ENCODE measurements at regions not wholly inside any gene's neighbourhood (a gene's known extent, or its start where the extent isn't known, plus 50 kb on each side); places are given as distances from the start of the nearest gene placed in this dataset.

GRCh38 chr3:186459108-186459467 lies 85.1 kb downstream of the CRYGS start:
- H2AFZ ChIP-seq, result no peak overlapping the region
- no peak for TF ChIP-seq EZH2phosphoT487 (IDR thresholded peaks at IDR 0.05; ENCODE audit: insufficient read depth, low read depth)
- TF ChIP-seq EZH2 (IDR thresholded peaks at IDR 0.05; ENCODE audit: insufficient read depth, poor library complexity, severe bottlenecking), result no peak
- H3F3A ChIP-seq (ENCODE audit: insufficient read depth), result peaks cover 10% of the 10 kb centered on the region
- H3K9me2 ChIP-seq (ENCODE audit: insufficient read depth), result no peaks in the 10 kb centered on the region
- no peaks in the 10 kb centered on the region for H3K9me3 ChIP-seq (ENCODE audit: low read depth)
- no peaks in the 10 kb centered on the region for H4K20me1 ChIP-seq (ENCODE audit: insufficient read depth)
- H3K4me2 ChIP-seq (ENCODE audit: unreplicated experiment), result no peak overlapping the region
- DNase-seq, result no peak
- 53 to 57% methylated on average over 2 of the region's 2 CpGs for WGBS, 2 experiments (ENCODE audit: low coverage in 1 of 2, low lambda C conversion rate in 2 of 2, missing lambda C conversion rate in 2 of 2)
- H3K27ac ChIP-seq, result no peak overlapping the region
- H3K9ac ChIP-seq, result no peak overlapping the region
- in situ Hi-C loops (cut with MboI), result no loop called here
- H3K79me2 ChIP-seq (ENCODE audit: insufficient read depth), result no peaks in the 10 kb centered on the region
- no peaks in the 10 kb centered on the region for H3K36me3 ChIP-seq (ENCODE audit: low read depth)
- H3K27me3 ChIP-seq (replicated peaks; ENCODE audit: insufficient read depth), result peaks cover 60% of the 10 kb centered on the region
- H3K4me1 ChIP-seq (ENCODE audit: insufficient read depth), result peaks cover 7% of the 10 kb centered on the region; the same call in 1 of the 2 replicates
- H3K4me3 ChIP-seq, result no peak overlapping the region

DNA sequence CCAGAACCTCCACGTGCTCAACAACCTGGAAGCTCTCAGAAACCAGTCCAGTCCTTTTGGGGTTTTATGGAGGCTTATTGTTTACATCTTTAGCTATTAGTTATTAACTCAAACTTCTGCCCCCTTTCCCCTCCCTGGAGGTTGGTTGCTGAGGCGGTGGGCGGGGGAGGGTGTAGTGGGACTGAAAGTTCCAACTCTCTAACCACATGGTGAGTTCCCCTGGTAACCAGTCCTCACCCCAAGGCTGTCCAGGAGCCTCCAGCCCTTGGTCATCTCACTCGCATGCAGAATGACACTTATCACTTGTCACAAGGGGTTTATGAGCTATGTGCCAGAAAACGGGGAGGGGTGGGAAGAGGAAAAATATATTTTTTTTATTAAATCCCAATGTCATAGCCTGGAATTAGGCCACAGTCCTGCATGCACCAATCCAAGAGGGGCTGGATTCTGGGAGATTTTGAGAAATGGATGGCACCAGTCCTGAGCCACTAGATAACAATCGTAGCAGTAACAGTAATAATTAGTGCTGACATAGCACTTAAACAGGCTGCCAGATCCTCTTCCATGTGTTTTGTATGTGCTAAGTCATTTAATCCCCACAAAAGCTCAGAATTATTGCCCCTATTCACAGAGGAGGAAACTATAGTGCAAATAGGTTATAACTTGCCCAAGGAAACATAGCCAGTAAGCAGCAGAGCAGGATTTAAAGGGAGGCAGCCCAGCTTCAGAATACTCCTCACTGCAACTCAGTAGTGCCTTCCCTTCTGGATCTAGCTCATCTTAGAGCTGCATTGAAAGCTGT lies 85.7 kb downstream of the CRYGS start:
- in situ Hi-C loops (cut with MboI), result no loop called here
- Histone ChIP-seq H3K27me3 (replicated peaks; ENCODE audit: insufficient read depth) (peaks cover 62% of the 10 kb centered on the region), H3K9ac (no peak overlapping the region), H3K79me2 (ENCODE audit: insufficient read depth) (no peaks in the 10 kb centered on the region), H3F3A (ENCODE audit: insufficient read depth) (peaks cover 10% of the 10 kb centered on the region), H4K20me1 (ENCODE audit: insufficient read depth) (no peaks in the 10 kb centered on the region), H3K9me2 (ENCODE audit: insufficient read depth) (no peaks in the 10 kb centered on the region), H3K36me3 (ENCODE audit: low read depth) (no peaks in the 10 kb centered on the region), H3K4me3 (no peak overlapping the region), H3K4me1 (ENCODE audit: insufficient read depth) (peaks cover 7% of the 10 kb centered on the region; the same call in 1 of the 2 replicates), H3K4me2 (ENCODE audit: unreplicated experiment) (no peak overlapping the region), H3K9me3 (ENCODE audit: low read depth) (no peaks in the 10 kb centered on the region), H3K27ac (no peak overlapping the region), H2AFZ (no peak overlapping the region)
- no peak for DNase-seq
- no peak for TF ChIP-seq EZH2 (IDR thresholded peaks at IDR 0.05; ENCODE audit: insufficient read depth, poor library complexity, severe bottlenecking)
- WGBS, 2 experiments (ENCODE audit: low coverage in 1 of 2, low lambda C conversion rate in 2 of 2, missing lambda C conversion rate in 2 of 2), result 49 to 53% methylated on average over 6 of the region's 6 CpGs

DNA sequence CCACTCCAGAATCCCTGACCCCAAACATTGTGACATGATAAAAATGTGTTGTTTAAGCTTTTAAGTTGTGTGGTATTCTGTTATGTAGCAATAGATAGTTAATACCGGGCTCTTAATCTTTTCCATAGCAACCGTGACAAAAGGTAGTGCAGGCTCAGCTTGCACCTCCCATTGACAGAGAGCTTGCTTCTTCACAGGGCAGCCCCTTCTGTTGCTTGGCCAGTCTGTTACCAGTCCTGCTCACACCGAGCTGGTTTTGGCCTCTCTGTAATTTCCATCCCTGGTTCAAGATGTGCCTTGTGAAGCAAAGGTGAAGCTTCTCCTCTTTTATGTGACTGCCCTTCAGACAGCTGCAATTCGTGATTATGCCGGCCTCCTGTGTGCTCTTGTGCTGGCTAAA lies 86.9 kb downstream of the CRYGS start:
- no peaks in the 10 kb centered on the region for H3K79me2 ChIP-seq (ENCODE audit: insufficient read depth)
- no peak overlapping the region for H3K4me3 ChIP-seq
- H3K9me3 ChIP-seq (ENCODE audit: low read depth), result no peaks in the 10 kb centered on the region
- no peaks in the 10 kb centered on the region for H4K20me1 ChIP-seq (ENCODE audit: insufficient read depth)
- no peak overlapping the region for H3K9ac ChIP-seq
- H3K36me3 ChIP-seq (ENCODE audit: low read depth), result no peaks in the 10 kb centered on the region
- in situ Hi-C loops (cut with MboI), result no loop called here
- H3K27ac ChIP-seq, result no peak overlapping the region
- WGBS, 2 experiments (ENCODE audit: low coverage in 1 of 2, low lambda C conversion rate in 2 of 2, missing lambda C conversion rate in 2 of 2), result 66 to 68% methylated on average over 5 of the region's 5 CpGs
- peaks cover 12% of the 10 kb centered on the region for H3F3A ChIP-seq (ENCODE audit: insufficient read depth)
- H2AFZ ChIP-seq, result no peak overlapping the region
- H3K4me1 ChIP-seq (ENCODE audit: insufficient read depth), result peaks cover 15% of the 10 kb centered on the region
- DNase-seq, result no peak
- no peak overlapping the region for H3K4me2 ChIP-seq (ENCODE audit: unreplicated experiment)
- no peaks in the 10 kb centered on the region for H3K9me2 ChIP-seq (ENCODE audit: insufficient read depth)
- TF ChIP-seq EZH2 (IDR thresholded peaks at IDR 0.05; ENCODE audit: insufficient read depth, poor library complexity, severe bottlenecking) (no peak), EZH2phosphoT487 (IDR thresholded peaks at IDR 0.05; ENCODE audit: insufficient read depth, low read depth) (no peak)
- peaks cover 59% of the 10 kb centered on the region for H3K27me3 ChIP-seq (replicated peaks; ENCODE audit: insufficient read depth)

- peaks cover 15% of the 10 kb centered on the region for H3F3A ChIP-seq (ENCODE audit: insufficient read depth)
- H3K9me2 ChIP-seq (ENCODE audit: insufficient read depth), result no peaks in the 10 kb centered on the region
- no peak for TF ChIP-seq EZH2phosphoT487 (IDR thresholded peaks at IDR 0.05; ENCODE audit: insufficient read depth, low read depth)
- TF ChIP-seq EZH2 (IDR thresholded peaks at IDR 0.05; ENCODE audit: insufficient read depth, poor library complexity, severe bottlenecking), result no peak
- no peak overlapping the region for H3K9ac ChIP-seq
- no peak overlapping the region for H3K4me2 ChIP-seq (ENCODE audit: unreplicated experiment)
- 60 to 67% methylated on average over 10 of the region's 10 CpGs for WGBS, 2 experiments (ENCODE audit: low coverage in 1 of 2, low lambda C conversion rate in 2 of 2, missing lambda C conversion rate in 2 of 2)
- no peaks in the 10 kb centered on the region for H3K9me3 ChIP-seq (ENCODE audit: low read depth)
- peaks cover 19% of the 10 kb centered on the region for H3K4me1 ChIP-seq (ENCODE audit: insufficient read depth)
- H3K27me3 ChIP-seq (replicated peaks; ENCODE audit: insufficient read depth), result peaks cover 59% of the 10 kb centered on the region
- H2AFZ ChIP-seq, result no peak overlapping the region
- no peaks in the 10 kb centered on the region for H3K79me2 ChIP-seq (ENCODE audit: insufficient read depth)
- no peaks in the 10 kb centered on the region for H3K36me3 ChIP-seq (ENCODE audit: low read depth)
- in situ Hi-C loops (cut with MboI), result no loop called here
- no peaks in the 10 kb centered on the region for H4K20me1 ChIP-seq (ENCODE audit: insufficient read depth)
- H3K27ac ChIP-seq, result no peak overlapping the region
- DNase-seq, result no peak
- no peak overlapping the region for H3K4me3 ChIP-seq
Observed at GRCh38 chr3:186456731-186457191, 87.4 kb downstream of the CRYGS start.

Measured in GM23248 (cell line).